Common myeloid progenitor, CD34-positive (primary cell): ENCODE measurements at regions not wholly inside any gene's neighbourhood (a gene's known extent, or its start where the extent isn't known, plus 50 kb on each side); places are given as distances from the start of the nearest gene placed in this dataset.

Source experiments
- CTCF ChIA-PET: fragments of 350-600 bp; sonication (Branson Sonifier 250); formaldehyde crosslinking; loops from one replicate; lab custom pipeline; 2021; ENCODE audit warnings: antibody characterized with exemption; lab: Charles Lee
- POLR2A ChIA-PET: fragments of 350-600 bp; sonication (Branson Sonifier 250); formaldehyde crosslinking; loops from one replicate; lab custom pipeline; 2021; ENCODE audit warnings: antibody characterized with exemption; lab: Charles Lee
- DNase-seq, 3 donors: peaks; one replicate each; pipeline versions ENCODE4 v3.0.0 to v3.0.0-alpha.2; 2013
- H3K27ac ChIP-seq, 2 experiments: 1 replicate in 1 of 2; 2 replicates in 1 of 2; pipeline ENCODE4 v1.7.0; 2013; ENCODE audit warnings: inconsistent platforms in 2 of 2, low read length in 2 of 2, mild to moderate bottlenecking in 2 of 2, low read depth in 1 of 2, moderate library complexity in 1 of 2; ENCODE audit not compliant: severe bottlenecking in 2 of 2, insufficient read depth in 1 of 2, poor library complexity in 1 of 2
- H3K27me3 ChIP-seq, 5 experiments: replicated peaks in 2 of 5; 1 replicate in 3 of 5; 2 replicates in 2 of 5; pipeline versions ENCODE4 v1.6.1 to v1.7.0; 2013; ENCODE audit warnings: low read length in 4 of 5, mild to moderate bottlenecking in 2 of 5, moderate library complexity in 2 of 5, inconsistent platforms in 1 of 5; ENCODE audit not compliant: insufficient read depth in 5 of 5, control insufficient read depth in 4 of 5
- H3K36me3 ChIP-seq, 4 experiments: 1 replicate in 2 of 4; 2 replicates in 2 of 4; pipeline versions ENCODE4 v1.6.1 to v1.7.0; 2013; ENCODE audit warnings: low read length in 3 of 4, control low read depth in 1 of 4, mild to moderate bottlenecking in 1 of 4; ENCODE audit not compliant: control insufficient read depth in 4 of 4, insufficient read depth in 4 of 4
- H3K4me1 ChIP-seq, 4 experiments: 1 replicate in 3 of 4; 2 replicates in 1 of 4; pipeline versions ENCODE4 v1.6.1 to v1.7.1; 2013; ENCODE audit warnings: low read length in 3 of 4, mild to moderate bottlenecking in 3 of 4, control low read depth in 1 of 4, inconsistent platforms in 1 of 4, moderate library complexity in 1 of 4; ENCODE audit not compliant: control insufficient read depth in 4 of 4, insufficient read depth in 4 of 4; ENCODE audit errors: control extremely low read depth in 1 of 4
- H3K4me3 ChIP-seq, 7 experiments: 1 replicate in 4 of 7; 2 replicates in 3 of 7; pipeline versions ENCODE4 v1.5.1 to v1.7.0; 2013; ENCODE audit warnings: mild to moderate bottlenecking in 7 of 7, low read length in 6 of 7, moderate library complexity in 6 of 7, inconsistent platforms in 2 of 7, low read depth in 2 of 7, control low read depth in 1 of 7; ENCODE audit not compliant: insufficient read depth in 4 of 7, control insufficient read depth in 1 of 7; ENCODE audit errors: extremely low read depth in 1 of 7
- H3K9me3 ChIP-seq, 5 experiments: 1 replicate in 4 of 5; 2 replicates in 1 of 5; pipeline versions ENCODE4 v1.6.1 to v1.7.1; 2013; ENCODE audit warnings: low read length in 4 of 5, mild to moderate bottlenecking in 2 of 5, inconsistent platforms in 1 of 5, low read depth in 1 of 5, moderate library complexity in 1 of 5; ENCODE audit not compliant: control insufficient read depth in 4 of 5, insufficient read depth in 2 of 5; ENCODE audit errors: control extremely low read depth in 1 of 5
- WGBS: methylation state at CpG from one replicate; pipeline ENCODE4 v1.1.5; 2013; ENCODE audit not compliant: insufficient coverage; 5-methylcytosine and 5-hydroxymethylcytosine counted together

DNA sequence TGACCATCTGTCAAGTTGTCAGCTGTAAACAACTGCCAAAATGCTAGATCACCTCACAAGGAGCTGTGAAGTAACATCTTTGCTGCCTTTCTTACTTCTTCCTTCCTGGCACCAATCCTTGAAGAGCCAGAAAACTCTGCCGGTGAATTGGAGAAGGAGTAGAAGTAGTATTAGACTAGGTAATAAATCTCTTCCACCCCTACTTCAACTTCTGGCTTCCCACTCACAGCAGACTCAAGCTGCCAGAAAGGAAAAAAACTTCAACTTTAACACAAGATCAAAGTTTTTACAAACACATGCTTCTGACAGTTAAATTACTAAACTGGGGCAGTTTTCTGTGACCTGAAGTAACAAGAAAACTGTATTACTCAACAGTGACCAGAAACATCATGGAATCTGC lies 164.7 kb upstream of the SLC7A11 start:
- WGBS = no CpG with 5 or more reads among the region's 1 CpG
- CTCF ChIA-PET = no interaction called here
- POLR2A ChIA-PET = no interaction called here

DNA sequence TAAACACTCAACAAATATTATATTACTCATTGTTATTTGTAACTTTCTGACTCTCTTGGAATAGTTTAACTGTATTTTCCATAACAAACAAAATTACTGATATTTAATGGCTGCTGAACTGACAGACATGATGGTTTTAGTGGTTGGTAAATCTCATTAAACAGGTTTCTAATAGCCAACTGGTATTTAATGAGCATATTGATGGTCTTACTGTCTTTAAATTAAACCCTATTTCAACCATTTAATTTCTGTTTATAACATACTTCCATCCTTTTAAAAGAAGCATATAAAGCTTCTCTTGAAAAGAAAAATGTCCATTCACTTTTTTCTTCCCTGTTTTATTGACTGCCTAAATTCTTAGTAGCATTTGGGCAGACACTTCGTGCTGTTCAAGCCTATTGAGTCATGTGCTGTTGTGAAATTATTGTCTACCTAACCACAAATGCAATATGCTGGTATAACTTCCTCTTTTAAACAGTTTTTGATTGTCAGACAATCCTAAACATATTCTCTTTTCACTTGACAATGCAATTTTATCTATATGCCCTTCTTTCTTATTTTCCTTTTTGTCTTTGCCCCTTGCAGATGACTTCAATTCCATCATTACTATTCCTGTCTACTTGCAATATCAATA lies 163.9 kb upstream of the SLC7A11 start:
- peak; percentile 78 to 96 (median 92) for DNase-seq
- no peaks in the 10 kb centered on the region for H3K27me3 ChIP-seq
- no peak overlapping the region for H3K4me3 ChIP-seq
- ChIA-PET POLR2A (no interaction called here), CTCF (no interaction called here)
- whole genome bisulfite sequencing = no CpG with 5 or more reads among the region's 1 CpG
- peaks cover 15 to 38% (median 21%) of the 10 kb centered on the region in 4 experiments for H3K4me1 ChIP-seq
- H3K9me3 ChIP-seq = no peaks in the 10 kb centered on the region
- H3K27ac ChIP-seq = no peak overlapping the region
- H3K36me3 ChIP-seq = no peaks in the 10 kb centered on the region

More for the DNA sequence above, 164.7 kb upstream of the SLC7A11 start:
- Histone ChIP-seq H3K27me3 (no peaks in the 10 kb centered on the region), H3K4me1 (peaks cover 15 to 38% (median 21%) of the 10 kb centered on the region in 4 experiments), H3K36me3 (no peaks in the 10 kb centered on the region), H3K4me3 (peak overlapping the region in 3 of 7 experiments; percentile 27 to 39 (median 34)), H3K27ac (no peak overlapping the region), H3K9me3 (no peaks in the 10 kb centered on the region)
- peak in 2 of 3 donors; percentile 62 to 70 for DNase-seq

DNA sequence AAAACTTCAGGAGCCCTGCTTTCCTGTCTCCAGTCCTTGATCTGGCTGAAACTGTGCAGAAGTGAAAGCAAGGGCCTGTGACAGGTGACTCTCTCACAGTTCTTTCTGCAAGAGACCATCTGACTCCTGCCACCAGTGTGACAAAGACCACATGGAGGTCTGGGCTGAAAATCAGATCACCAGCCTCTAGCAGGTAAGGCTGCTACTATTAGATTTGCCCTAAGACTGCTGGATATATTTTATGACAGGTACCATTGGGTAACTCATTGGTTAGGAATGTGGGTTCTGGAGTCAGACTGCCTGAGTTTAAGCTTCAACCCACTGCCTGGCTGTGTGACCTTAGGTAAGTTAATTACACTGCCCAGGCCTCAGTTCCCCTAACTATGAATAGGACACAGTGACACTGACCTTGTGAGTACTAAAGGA lies 163.3 kb upstream of the SLC7A11 start:
- CTCF ChIA-PET = no interaction called here
- Histone ChIP-seq H3K27ac (no peak overlapping the region), H3K4me1 (peaks cover 15 to 38% (median 21%) of the 10 kb centered on the region in 4 experiments), H3K9me3 (no peaks in the 10 kb centered on the region), H3K27me3 (no peaks in the 10 kb centered on the region), H3K36me3 (no peaks in the 10 kb centered on the region), H3K4me3 (peak overlapping the region in 1 of 7 experiments; percentile 5)
- peak in 2 of 3 donors; percentile 38 to 49 for DNase-seq
- POLR2A ChIA-PET = no interaction called here

DNA sequence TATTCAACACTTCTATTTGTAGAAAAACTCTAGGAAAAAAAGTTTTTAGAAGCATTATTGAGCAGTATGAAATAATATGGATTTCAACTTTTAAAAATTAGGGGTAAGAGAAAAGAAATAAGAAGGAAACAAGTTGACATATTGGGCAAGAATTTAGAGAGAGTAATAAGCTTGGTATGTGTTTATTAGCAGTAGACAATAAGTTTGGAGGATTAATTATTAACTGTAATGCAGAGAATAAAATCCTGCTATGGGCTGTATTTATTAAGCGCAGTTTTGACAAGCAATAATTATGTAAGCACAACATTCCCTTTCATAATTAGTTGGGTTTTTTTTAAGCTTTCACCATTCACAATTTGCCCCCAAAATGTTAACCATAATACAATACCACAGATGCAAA lies 162.7 kb upstream of the SLC7A11 start:
- no CpG with 5 or more reads among the region's 1 CpG for WGBS
- H3K4me1 ChIP-seq = peaks cover 15 to 38% (median 21%) of the 10 kb centered on the region in 4 experiments
- no peak for DNase-seq
- no peaks in the 10 kb centered on the region for H3K36me3 ChIP-seq
- H3K27me3 ChIP-seq = no peaks in the 10 kb centered on the region
- no peak overlapping the region for H3K4me3 ChIP-seq
- POLR2A ChIA-PET = no interaction called here
- H3K27ac ChIP-seq = no peak overlapping the region
- CTCF ChIA-PET = no interaction called here
- no peaks in the 10 kb centered on the region for H3K9me3 ChIP-seq

DNA sequence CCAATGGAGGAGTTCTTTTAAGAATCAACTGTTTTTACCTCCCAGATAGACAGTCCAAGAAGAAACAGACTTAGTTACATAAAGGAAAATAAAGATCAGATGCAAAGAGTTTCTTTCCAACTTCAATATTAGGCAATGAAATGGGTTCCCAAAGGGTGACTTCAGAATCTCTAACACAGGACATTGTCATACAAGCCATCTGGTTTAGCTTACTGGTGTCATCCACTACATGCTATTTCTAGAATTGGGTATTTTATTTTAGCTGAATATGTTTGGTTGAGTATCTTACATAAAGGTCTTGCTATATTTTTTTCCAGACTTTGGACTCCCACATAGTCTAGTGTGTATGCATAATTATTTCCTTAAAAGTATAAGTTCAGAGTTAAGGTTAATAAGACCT lies 162.1 kb upstream of the SLC7A11 start:
- no peaks in the 10 kb centered on the region for H3K27me3 ChIP-seq
- POLR2A ChIA-PET = no interaction called here
- H3K27ac ChIP-seq = no peak overlapping the region
- peaks cover 15 to 38% (median 21%) of the 10 kb centered on the region in 4 experiments for H3K4me1 ChIP-seq
- CTCF ChIA-PET = interaction anchor here (1.7 kb wide), 1 partner anchor 9 kb away, joined by 3 read pairs; no protein-coding TSS in a partner anchor
- H3K36me3 ChIP-seq = no peaks in the 10 kb centered on the region
- DNase-seq = no peak
- H3K9me3 ChIP-seq = no peaks in the 10 kb centered on the region
- no peak overlapping the region for H3K4me3 ChIP-seq

DNA sequence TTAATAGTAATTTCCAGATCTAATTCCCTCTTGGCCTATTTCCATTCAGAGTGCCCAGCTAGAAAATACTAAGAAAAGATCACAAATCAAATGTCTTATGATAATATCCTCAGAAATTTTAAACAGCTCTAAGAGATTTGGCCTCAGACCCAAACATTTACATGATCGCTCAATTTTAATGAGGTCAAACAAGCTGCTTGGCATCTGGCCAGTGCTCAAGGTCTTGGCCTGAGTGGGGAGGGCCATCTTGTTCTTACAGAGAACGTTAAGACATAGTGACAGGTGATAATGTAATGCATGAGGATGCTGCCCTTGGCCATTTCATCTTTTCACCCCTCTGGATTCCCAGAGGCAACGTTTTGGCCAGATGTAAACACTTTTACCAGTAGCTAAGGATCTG lies 159.2 kb upstream of the SLC7A11 start:
- Histone ChIP-seq H3K27me3 (no peaks in the 10 kb centered on the region), H3K27ac (no peak overlapping the region), H3K4me1 (peaks cover 4 to 17% (median 9%) of the 10 kb centered on the region in 4 experiments), H3K36me3 (no peaks in the 10 kb centered on the region), H3K9me3 (no peaks in the 10 kb centered on the region), H3K4me3 (no peak overlapping the region)
- WGBS = no CpG with 5 or more reads among the region's 3 CpGs
- no peak for DNase-seq
- ChIA-PET POLR2A (no interaction called here), CTCF (no interaction called here)

DNA sequence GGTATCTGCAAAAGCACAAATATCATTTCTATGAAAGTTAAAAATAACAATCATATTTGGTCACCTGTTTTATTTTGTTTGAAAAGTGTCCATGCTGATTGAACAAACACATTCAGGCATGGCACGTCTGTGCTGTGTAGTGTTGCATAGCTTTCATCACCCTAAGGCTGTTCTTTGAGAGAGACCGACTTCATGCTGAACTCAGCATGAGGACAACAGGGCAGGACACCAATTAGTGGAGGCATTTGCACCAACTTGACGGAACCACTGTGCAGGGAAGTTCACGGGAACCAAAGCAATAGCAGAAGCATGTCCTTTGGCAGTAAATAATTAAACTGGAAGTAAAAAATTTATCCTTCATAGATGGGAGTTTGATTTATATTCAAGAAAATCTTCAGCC lies 158.4 kb upstream of the SLC7A11 start:
- ChIA-PET POLR2A (no interaction called here), CTCF (no interaction called here)
- H3K4me1 ChIP-seq = peaks cover 2 to 11% (median 4%) of the 10 kb centered on the region in 4 experiments
- H3K27me3 ChIP-seq = no peaks in the 10 kb centered on the region
- no peak for DNase-seq
- H3K4me3 ChIP-seq = no peak overlapping the region
- H3K27ac ChIP-seq = no peak overlapping the region
- 91% methylated on average over 4 of the region's 4 CpGs for WGBS
- no peaks in the 10 kb centered on the region for H3K36me3 ChIP-seq
- H3K9me3 ChIP-seq = no peaks in the 10 kb centered on the region
